ENCODE measurements at regions not wholly inside any gene's neighbourhood (a gene's known extent, or its start where the extent isn't known, plus 50 kb on each side); places are given as distances from the start of the nearest gene placed in this dataset.

DNA sequence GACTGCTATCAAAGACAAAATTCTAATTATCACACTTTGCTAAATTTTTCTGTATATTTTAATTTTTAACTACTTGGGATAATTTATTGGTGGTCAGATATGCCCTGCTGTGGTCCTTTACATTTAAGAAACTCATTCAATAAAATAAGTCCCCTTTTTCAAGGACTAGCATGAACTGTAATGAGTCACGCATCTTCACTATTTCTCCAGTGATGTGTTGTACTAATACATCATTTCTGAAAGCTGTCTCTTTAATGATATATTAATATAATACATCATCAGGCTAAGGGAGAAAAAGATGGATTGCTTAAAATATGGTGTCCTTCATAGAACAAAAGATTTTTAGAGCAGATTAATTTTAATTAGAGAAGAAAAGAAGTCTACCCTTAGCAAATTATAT lies 901.4 kb downstream of the DIPK2A start:
- TF ChIP-seq EZH2 (IDR thresholded peaks at IDR 0.05; ENCODE audit: borderline replicate concordance, insufficient read depth, low read length, poor library complexity, severe bottlenecking) (no peak), EP300 (conservative IDR thresholded peaks at IDR 0.05; ENCODE audit: poor library complexity, severe bottlenecking) (no peak), MXI1 (conservative IDR thresholded peaks at IDR 0.05; ENCODE audit: poor library complexity, severe bottlenecking) (no peak), TAF1 (IDR thresholded peaks at IDR 0.05; ENCODE audit: low read depth) (no peak), SMC3 (conservative IDR thresholded peaks at IDR 0.05; ENCODE audit: poor library complexity) (no peak), POLR2AphosphoS5 (IDR thresholded peaks at IDR 0.05) (no peak)
- TF ChIP-seq, protein P1, sequence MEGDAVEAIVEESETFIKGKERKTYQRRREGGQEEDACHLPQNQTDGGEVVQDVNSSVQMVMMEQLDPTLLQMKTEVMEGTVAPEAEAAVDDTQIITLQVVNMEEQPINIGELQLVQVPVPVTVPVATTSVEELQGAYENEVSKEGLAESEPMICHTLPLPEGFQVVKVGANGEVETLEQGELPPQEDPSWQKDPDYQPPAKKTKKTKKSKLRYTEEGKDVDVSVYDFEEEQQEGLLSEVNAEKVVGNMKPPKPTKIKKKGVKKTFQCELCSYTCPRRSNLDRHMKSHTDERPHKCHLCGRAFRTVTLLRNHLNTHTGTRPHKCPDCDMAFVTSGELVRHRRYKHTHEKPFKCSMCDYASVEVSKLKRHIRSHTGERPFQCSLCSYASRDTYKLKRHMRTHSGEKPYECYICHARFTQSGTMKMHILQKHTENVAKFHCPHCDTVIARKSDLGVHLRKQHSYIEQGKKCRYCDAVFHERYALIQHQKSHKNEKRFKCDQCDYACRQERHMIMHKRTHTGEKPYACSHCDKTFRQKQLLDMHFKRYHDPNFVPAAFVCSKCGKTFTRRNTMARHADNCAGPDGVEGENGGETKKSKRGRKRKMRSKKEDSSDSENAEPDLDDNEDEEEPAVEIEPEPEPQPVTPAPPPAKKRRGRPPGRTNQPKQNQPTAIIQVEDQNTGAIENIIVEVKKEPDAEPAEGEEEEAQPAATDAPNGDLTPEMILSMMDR (IDR thresholded peaks at IDR 0.05; ENCODE audit: poor library complexity, severe bottlenecking): no peak
- TF ChIP-seq, protein P2, sequence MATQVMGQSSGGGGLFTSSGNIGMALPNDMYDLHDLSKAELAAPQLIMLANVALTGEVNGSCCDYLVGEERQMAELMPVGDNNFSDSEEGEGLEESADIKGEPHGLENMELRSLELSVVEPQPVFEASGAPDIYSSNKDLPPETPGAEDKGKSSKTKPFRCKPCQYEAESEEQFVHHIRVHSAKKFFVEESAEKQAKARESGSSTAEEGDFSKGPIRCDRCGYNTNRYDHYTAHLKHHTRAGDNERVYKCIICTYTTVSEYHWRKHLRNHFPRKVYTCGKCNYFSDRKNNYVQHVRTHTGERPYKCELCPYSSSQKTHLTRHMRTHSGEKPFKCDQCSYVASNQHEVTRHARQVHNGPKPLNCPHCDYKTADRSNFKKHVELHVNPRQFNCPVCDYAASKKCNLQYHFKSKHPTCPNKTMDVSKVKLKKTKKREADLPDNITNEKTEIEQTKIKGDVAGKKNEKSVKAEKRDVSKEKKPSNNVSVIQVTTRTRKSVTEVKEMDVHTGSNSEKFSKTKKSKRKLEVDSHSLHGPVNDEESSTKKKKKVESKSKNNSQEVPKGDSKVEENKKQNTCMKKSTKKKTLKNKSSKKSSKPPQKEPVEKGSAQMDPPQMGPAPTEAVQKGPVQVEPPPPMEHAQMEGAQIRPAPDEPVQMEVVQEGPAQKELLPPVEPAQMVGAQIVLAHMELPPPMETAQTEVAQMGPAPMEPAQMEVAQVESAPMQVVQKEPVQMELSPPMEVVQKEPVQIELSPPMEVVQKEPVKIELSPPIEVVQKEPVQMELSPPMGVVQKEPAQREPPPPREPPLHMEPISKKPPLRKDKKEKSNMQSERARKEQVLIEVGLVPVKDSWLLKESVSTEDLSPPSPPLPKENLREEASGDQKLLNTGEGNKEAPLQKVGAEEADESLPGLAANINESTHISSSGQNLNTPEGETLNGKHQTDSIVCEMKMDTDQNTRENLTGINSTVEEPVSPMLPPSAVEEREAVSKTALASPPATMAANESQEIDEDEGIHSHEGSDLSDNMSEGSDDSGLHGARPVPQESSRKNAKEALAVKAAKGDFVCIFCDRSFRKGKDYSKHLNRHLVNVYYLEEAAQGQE (IDR thresholded peaks at IDR 0.05; ENCODE audit: borderline replicate concordance): no peak
